ENCODE measurements at regions not wholly inside any gene's neighbourhood (a gene's known extent, or its start where the extent isn't known, plus 50 kb on each side); places are given as distances from the start of the nearest gene placed in this dataset.
"Not testable (repeated sequence)": the region's sequence is repeated elsewhere in the genome, so short reads cannot be mapped to it uniquely, and the experiment has no call there.

GRCh38 chr4:64807821-64808220, 398.6 kb upstream of the TECRL start:
- DNase-seq, result no peak

- DNase-seq, result no peak
These were observed 390.5 kb upstream of the TECRL start for GRCh38 chr4:64799751-64800150.

- not testable (repeated sequence) for DNase-seq
These were observed 389.6 kb upstream of the TECRL start for GRCh38 chr4:64798828-64799227.

- DNase-seq, result no peak
These were observed 387.3 kb upstream of the TECRL start for GRCh38 chr4:64796581-64796980.

- DNase-seq, result peak; percentile 58
These were observed 374.9 kb upstream of the TECRL start for GRCh38 chr4:64784125-64784524.

- peak; percentile 84 for DNase-seq
These were observed 372.6 kb upstream of the TECRL start for GRCh38 chr4:64781737-64782326.

- DNase-seq, result peak; percentile 72
These were observed 371.4 kb upstream of the TECRL start for GRCh38 chr4:64780664-64781063.

GRCh38 chr4:64777286-64777685, 368.0 kb upstream of the TECRL start:
- no peak for DNase-seq

GRCh38 chr4:64776820-64777219, 367.6 kb upstream of the TECRL start:
- no peak for DNase-seq

GRCh38 chr4:64774626-64775025, 365.4 kb upstream of the TECRL start:
- no peak for DNase-seq

- no peak for DNase-seq
These were observed 361.9 kb upstream of the TECRL start for GRCh38 chr4:64771149-64771548.

GRCh38 chr4:64767547-64767946, 358.3 kb upstream of the TECRL start:
- DNase-seq, result no peak

- DNase-seq, result no peak
These were observed 357.3 kb upstream of the TECRL start for GRCh38 chr4:64766565-64766964.

- no peak for DNase-seq
These were observed 346.8 kb upstream of the TECRL start for GRCh38 chr4:64756016-64756415.

GRCh38 chr4:64747919-64748715, 338.9 kb upstream of the TECRL start:
- no peak for DNase-seq

- no peak for DNase-seq
These were observed 329.0 kb upstream of the TECRL start for GRCh38 chr4:64738240-64738639.

- DNase-seq, result not testable (repeated sequence)
These were observed 328.5 kb upstream of the TECRL start for GRCh38 chr4:64737854-64738138.

- no peak for DNase-seq
These were observed 328.0 kb upstream of the TECRL start for GRCh38 chr4:64737026-64737853.

- DNase-seq, result no peak
These were observed 320.3 kb upstream of the TECRL start for GRCh38 chr4:64729561-64729960.

- DNase-seq, result no peak
These were observed 318.7 kb upstream of the TECRL start for GRCh38 chr4:64727960-64728359.

GRCh38 chr4:64727391-64727790, 318.1 kb upstream of the TECRL start:
- DNase-seq, result not testable (repeated sequence)

GRCh38 chr4:64724689-64725088, 315.4 kb upstream of the TECRL start:
- no peak for DNase-seq

- DNase-seq, result no peak
These were observed 311.9 kb upstream of the TECRL start for GRCh38 chr4:64721106-64721505.

- DNase-seq, result no peak
These were observed 308.8 kb upstream of the TECRL start for GRCh38 chr4:64718091-64718490.

All from NCI-H510A treated with DMSO at 0.1 percent for 48 hours (cell line).